ENCODE measurements at regions not wholly inside any gene's neighbourhood (a gene's known extent, or its start where the extent isn't known, plus 50 kb on each side); places are given as distances from the start of the nearest gene placed in this dataset.
A peak's percentile ranks its signal among the peaks of the same experiment; 100 is the strongest.

GRCh38 chr6:74745670-74746069 lies 460.2 kb downstream of the COL12A1 start:
- no peak for TF ChIP-seq CTCF (IDR thresholded peaks at IDR 0.05; ENCODE audit: low read depth, low read length, missing control alignments)
- Histone ChIP-seq H3K4me3 (ENCODE audit: low read depth, low read length) (no peak overlapping the region), H3K36me3 (replicated peaks) (no peaks in the 10 kb centered on the region), H3K27ac (no peak overlapping the region), H3K27me3 (replicated peaks) (no peaks in the 10 kb centered on the region)
- in situ Hi-C loops (cut with HindIII; ENCODE audit: low pct_ligation_motif_present, low sequenced_read_pairs) = no loop called here
- DNase-seq = no peak

GRCh38 chr6:74742793-74743508 lies 462.9 kb downstream of the COL12A1 start:
- no peaks in the 10 kb centered on the region for H3K36me3 ChIP-seq (replicated peaks)
- no peak overlapping the region for H3K27ac ChIP-seq
- in situ Hi-C loops (cut with HindIII; ENCODE audit: low pct_ligation_motif_present, low sequenced_read_pairs) = no loop called here
- no peak overlapping the region for H3K4me3 ChIP-seq (ENCODE audit: low read depth, low read length)
- H3K27me3 ChIP-seq (replicated peaks) = no peaks in the 10 kb centered on the region
- DNase-seq = no peak
- no peak for TF ChIP-seq CTCF (IDR thresholded peaks at IDR 0.05; ENCODE audit: low read depth, low read length, missing control alignments)

- H3K4me3 ChIP-seq (ENCODE audit: low read depth, low read length) = no peak overlapping the region
- H3K27ac ChIP-seq = no peak overlapping the region
- no peak for DNase-seq
- no peak for TF ChIP-seq CTCF (IDR thresholded peaks at IDR 0.05; ENCODE audit: low read depth, low read length, missing control alignments)
- H3K36me3 ChIP-seq (replicated peaks) = no peaks in the 10 kb centered on the region
- in situ Hi-C loops (cut with HindIII; ENCODE audit: low pct_ligation_motif_present, low sequenced_read_pairs) = no loop called here
- H3K27me3 ChIP-seq (replicated peaks) = no peaks in the 10 kb centered on the region
Observed at GRCh38 chr6:74741646-74742045, 464.2 kb downstream of the COL12A1 start.

- H3K27me3 ChIP-seq (replicated peaks) = no peaks in the 10 kb centered on the region
- in situ Hi-C loops (cut with HindIII; ENCODE audit: low pct_ligation_motif_present, low sequenced_read_pairs) = no loop called here
- no peaks in the 10 kb centered on the region for H3K36me3 ChIP-seq (replicated peaks)
- H3K27ac ChIP-seq = no peak overlapping the region
- DNase-seq = peak; percentile 66
- H3K4me3 ChIP-seq (ENCODE audit: low read depth, low read length) = no peak overlapping the region
- no peak for TF ChIP-seq CTCF (IDR thresholded peaks at IDR 0.05; ENCODE audit: low read depth, low read length, missing control alignments)
Observed at GRCh38 chr6:74735304-74735703, 470.5 kb downstream of the COL12A1 start.

- DNase-seq = no peak
- Histone ChIP-seq H3K36me3 (replicated peaks) (no peaks in the 10 kb centered on the region), H3K27me3 (replicated peaks) (no peaks in the 10 kb centered on the region), H3K4me3 (ENCODE audit: low read depth, low read length) (no peak overlapping the region), H3K27ac (no peak overlapping the region)
- no peak for TF ChIP-seq CTCF (IDR thresholded peaks at IDR 0.05; ENCODE audit: low read depth, low read length, missing control alignments)
- in situ Hi-C loops (cut with HindIII; ENCODE audit: low pct_ligation_motif_present, low sequenced_read_pairs) = no loop called here
Observed at GRCh38 chr6:74734901-74735300, 471.0 kb downstream of the COL12A1 start.
